GM23338 (cell line): ENCODE measurements at regions not wholly inside any gene's neighbourhood (a gene's known extent, or its start where the extent isn't known, plus 50 kb on each side); places are given as distances from the start of the nearest gene placed in this dataset.
A peak's percentile ranks its signal among the peaks of the same experiment; 100 is the strongest.

ENCODE experiments used
- ATAC-seq: fragments of 200-7000 bp; cut with Tn5 transposase; 3 replicates; pipeline ENCODE4 v1.9.1; 2020
- DNase-seq: peaks from one replicate; pipeline ENCODE4 v3.0.0-alpha.2; 2015; ENCODE audit warnings: low spot score
- H2AFZ ChIP-seq: fragments of 200-600 bp; sonication (generic); 2 replicates; pipeline ENCODE4 v1.8.0; 2016; ENCODE audit warnings: antibody characterized with exemption, mild to moderate bottlenecking, moderate library complexity
- H3F3A ChIP-seq: fragments of 200-600 bp; sonication (generic); replicated peaks from 2 replicates; pipeline ENCODE4 v1.8.0; 2017; ENCODE audit warnings: antibody characterized with exemption, mixed run types, low read depth
- H3K27ac ChIP-seq: fragments of 200-600 bp; sonication (generic); 2 replicates; pipeline ENCODE4 v1.6.1; 2016; ENCODE audit warnings: low read depth
- H3K27me3 ChIP-seq: fragments of 200-600 bp; sonication (generic); 2 replicates; pipeline ENCODE4 v1.8.0; 2016; ENCODE audit warnings: mild to moderate bottlenecking, mixed run types, moderate library complexity; ENCODE audit not compliant: insufficient read depth
- H3K36me3 ChIP-seq: fragments of 200-600 bp; sonication (generic); 2 replicates; pipeline ENCODE4 v1.8.0; 2016; ENCODE audit warnings: mild to moderate bottlenecking; ENCODE audit not compliant: insufficient read depth
- H3K4me1 ChIP-seq: fragments of 200-600 bp; sonication (generic); 2 replicates; pipeline ENCODE4 v1.8.0; 2016; ENCODE audit warnings: mild to moderate bottlenecking, moderate library complexity; ENCODE audit not compliant: insufficient read depth
- H3K4me2 ChIP-seq: fragments of 200-600 bp; sonication (generic); 2 replicates; pipeline ENCODE4 v1.7.1; 2017; ENCODE audit warnings: mixed run types
- H3K4me3 ChIP-seq: fragments of 200-600 bp; sonication (generic); 2 replicates; pipeline ENCODE4 v1.6.1; 2016; ENCODE audit warnings: mixed run types
- H3K79me2 ChIP-seq: fragments of 200-600 bp; sonication (generic); replicated peaks from 2 replicates; pipeline ENCODE4 v1.8.0; 2017; ENCODE audit warnings: mild to moderate bottlenecking; ENCODE audit not compliant: insufficient read depth
- H3K9me2 ChIP-seq: fragments of 200-600 bp; sonication (generic); 2 replicates; pipeline ENCODE4 v1.8.0; 2017; ENCODE audit not compliant: insufficient read depth
- H4K20me1 ChIP-seq: fragments of 200-600 bp; sonication (generic); replicated peaks from 2 replicates; pipeline ENCODE4 v1.8.0; 2017; ENCODE audit warnings: mild to moderate bottlenecking; ENCODE audit not compliant: insufficient read depth
- H3K27ac Mint-ChIP-seq: 2 replicates; pipeline ENCODE4 v1.8.0; 2020; ENCODE audit warnings: inconsistent platforms, mild to moderate bottlenecking, moderate library complexity, mixed read lengths
- H3K27me3 Mint-ChIP-seq: 3 replicates; pipeline ENCODE4 v1.8.0; 2022; ENCODE audit warnings: low read depth, mild to moderate bottlenecking, moderate library complexity, mixed read lengths, inconsistent platforms; ENCODE audit not compliant: insufficient read depth, poor library complexity
- H3K36me3 Mint-ChIP-seq: 3 replicates; pipeline ENCODE4 v1.8.0; 2021; ENCODE audit warnings: low read depth, mild to moderate bottlenecking, inconsistent platforms, moderate library complexity, mixed read lengths
- H3K4me1 Mint-ChIP-seq: 3 replicates; pipeline ENCODE4 v1.8.0; 2020; ENCODE audit warnings: mild to moderate bottlenecking, inconsistent platforms, mixed read lengths
- H3K4me3 Mint-ChIP-seq: 3 replicates; pipeline ENCODE4 v1.8.0; 2021; ENCODE audit warnings: moderate library complexity, mild to moderate bottlenecking, inconsistent platforms, mixed read lengths
- H3K9me3 Mint-ChIP-seq: 3 replicates; pipeline ENCODE4 v1.8.0; 2020; ENCODE audit warnings: moderate library complexity, mild to moderate bottlenecking, inconsistent platforms, mixed read lengths
- CTCF ChIP-seq, 2 experiments: fragments of 200-600 bp in 1 of 2; sonication (generic) in 1 of 2; conservative IDR thresholded peaks; 2 replicates each; pipeline versions ENCODE4 v1.5.1 to v1.6.1; 2016 to 2017; ENCODE audit warnings: antibody characterized with exemption in 2 of 2, low read depth in 2 of 2, mild to moderate bottlenecking in 2 of 2, moderate library complexity in 1 of 2
- ETS1 ChIP-seq: IDR thresholded peaks from 2 replicates; pipeline ENCODE4 v1.6.1; 2016; ENCODE audit warnings: antibody characterized with exemption
- EZH2 ChIP-seq: fragments of 200-600 bp; sonication (generic); IDR thresholded peaks from one replicate; pipeline ENCODE4 v1.8.0; 2017; ENCODE audit warnings: antibody characterized with exemption, mild to moderate bottlenecking, low read depth; ENCODE audit not compliant: unreplicated experiment
- EZH2phosphoT487 ChIP-seq: fragments of 200-600 bp; sonication (generic); IDR thresholded peaks from one replicate; pipeline ENCODE4 v1.8.1; 2018; ENCODE audit warnings: antibody characterized with exemption; ENCODE audit not compliant: unreplicated experiment
- JUNB ChIP-seq: IDR thresholded peaks from one replicate; pipeline ENCODE4 v1.6.1; 2016; ENCODE audit warnings: antibody characterized with exemption; ENCODE audit not compliant: unreplicated experiment
- NANOG ChIP-seq: IDR thresholded peaks from 2 replicates; pipeline ENCODE4 v1.6.1; 2016; ENCODE audit warnings: antibody characterized with exemption, borderline replicate concordance
- REST ChIP-seq: IDR thresholded peaks from one replicate; pipeline ENCODE4 v1.6.1; 2018; ENCODE audit warnings: antibody characterized with exemption; ENCODE audit not compliant: unreplicated experiment
- STAT1 ChIP-seq: IDR thresholded peaks from one replicate; pipeline ENCODE4 v1.6.1; 2016; ENCODE audit warnings: antibody characterized with exemption; ENCODE audit not compliant: unreplicated experiment
- ZNF114 ChIP-seq: fragments of 250-450 bp; sonication (Bioruptor Pico); IDR thresholded peaks from 2 replicates; pipeline ENCODE4 v1.5.0; 2020; ENCODE audit warnings: mild to moderate bottlenecking, moderate library complexity
- ZNF331 ChIP-seq: fragments of 250-450 bp; sonication (Bioruptor Pico); IDR thresholded peaks from 2 replicates; pipeline ENCODE4 v1.5.0; 2020; ENCODE audit warnings: low read depth, mild to moderate bottlenecking, moderate library complexity

GRCh38 chr20:20872428-20872827 is 160.0 kb upstream of the RALGAPA2 start (continued):
- TF ChIP-seq REST (no peak), STAT1 (no peak)

- Mint-ChIP-seq H3K4me1 (0 out of 3 replicates have a peak, but pooled peaks cover 2% of the 10 kb centered on the region), H3K4me3 (no peak overlapping the region), H3K27me3 (peaks cover 4% of the 10 kb centered on the region), H3K9me3 (no peaks in the 10 kb centered on the region), H3K27ac (no peak overlapping the region), H3K36me3 (no peaks in the 10 kb centered on the region)
- ATAC-seq (no peak), DNase-seq (no peak)
- Histone ChIP-seq H3K4me3 (no peak overlapping the region), H3K27me3 (no peaks in the 10 kb centered on the region), H3K79me2 (no peaks in the 10 kb centered on the region), H3K4me2 (no peak overlapping the region), H3F3A (no peaks in the 10 kb centered on the region), H2AFZ (0 out of 2 replicates have a peak overlapping the region, but pooled peaks have one; percentile 29), H4K20me1 (no peaks in the 10 kb centered on the region), H3K9me2 (no peaks in the 10 kb centered on the region; the same call in 1 of the 2 replicates), H3K4me1 (no peaks in the 10 kb centered on the region), H3K36me3 (no peaks in the 10 kb centered on the region), H3K27ac (no peak overlapping the region)
- TF ChIP-seq ZNF114 (no peak), EZH2 (no peak), EZH2phosphoT487 (no peak), REST (no peak), ZNF331 (CRISPR knock-in tag) (no peak), CTCF (conservative IDR thresholded peaks at IDR 0.05; ENCODE audit: low read depth in 2 of 2) (no peak), STAT1 (no peak), JUNB (no peak), NANOG (no peak), ETS1 (no peak)
Observed at GRCh38 chr20:20869161-20869775, 156.8 kb upstream of the RALGAPA2 start.
